GM18870 (cell line): ENCODE measurements at regions not wholly inside any gene's neighbourhood (a gene's known extent, or its start where the extent isn't known, plus 50 kb on each side); places are given as distances from the start of the nearest gene placed in this dataset.
"Not testable (repeated sequence)": the region's sequence is repeated elsewhere in the genome, so short reads cannot be mapped to it uniquely, and the experiment has no call there.

Experiments used
- ATAC-seq: cut with Tn5 transposase; IDR thresholded peaks from one replicate; pipeline ENCODE4 v1.9.1; 2021; ENCODE audit warnings: moderate library complexity; ENCODE audit not compliant: unreplicated experiment

GRCh38 chr6:80594461-80594860 is 488.0 kb downstream of the BCKDHB start:
- no peak for ATAC-seq

- no peak for ATAC-seq
Observed at GRCh38 chr6:80592436-80592835, 486.0 kb downstream of the BCKDHB start.

- ATAC-seq, result no peak
Observed at GRCh38 chr6:80586242-80586641, 479.8 kb downstream of the BCKDHB start.

- ATAC-seq, result no peak
Observed at GRCh38 chr6:80579391-80580023, 473.0 kb downstream of the BCKDHB start.

- not testable (repeated sequence) for ATAC-seq
Observed at GRCh38 chr6:80573320-80573719, 466.8 kb downstream of the BCKDHB start.

GRCh38 chr6:80566361-80566760 is 459.9 kb downstream of the BCKDHB start:
- peak; percentile 61 for ATAC-seq

- ATAC-seq, result no peak
Observed at GRCh38 chr6:80553071-80553740, 446.7 kb downstream of the BCKDHB start.

- ATAC-seq, result no peak
Observed at GRCh38 chr6:80550748-80551147, 444.3 kb downstream of the BCKDHB start.

GRCh38 chr6:80550281-80550680 is 443.8 kb downstream of the BCKDHB start:
- no peak for ATAC-seq

GRCh38 chr6:80548532-80548931 is 442.1 kb downstream of the BCKDHB start:
- ATAC-seq, result no peak

- peak; percentile 49 for ATAC-seq
Observed at GRCh38 chr6:80547827-80548226, 441.4 kb downstream of the BCKDHB start.

- no peak for ATAC-seq
Observed at GRCh38 chr6:80544976-80545722, 438.7 kb downstream of the BCKDHB start.

- no peak for ATAC-seq
Observed at GRCh38 chr6:80544555-80544954, 438.1 kb downstream of the BCKDHB start.

GRCh38 chr6:80543598-80544222 is 437.2 kb downstream of the BCKDHB start:
- ATAC-seq, result no peak

- no peak for ATAC-seq
Observed at GRCh38 chr6:80543151-80543550, 436.7 kb downstream of the BCKDHB start.

- no peak for ATAC-seq
Observed at GRCh38 chr6:80541886-80542285, 435.4 kb downstream of the BCKDHB start.

GRCh38 chr6:80541181-80541580 is 434.7 kb downstream of the BCKDHB start:
- no peak for ATAC-seq

- ATAC-seq, result no peak
Observed at GRCh38 chr6:80540700-80541099, 434.2 kb downstream of the BCKDHB start.

- ATAC-seq, result no peak
Observed at GRCh38 chr6:80537118-80537972, 430.9 kb downstream of the BCKDHB start.

GRCh38 chr6:80535914-80536565 is 429.6 kb downstream of the BCKDHB start:
- ATAC-seq, result no peak
